ENCODE measurements at regions not wholly inside any gene's neighbourhood (a gene's known extent, or its start where the extent isn't known, plus 50 kb on each side); places are given as distances from the start of the nearest gene placed in this dataset.

- DNase-seq: no peak
These were observed 351.2 kb downstream of the C16orf95 start for GRCh38 chr16:86965840-86966550.

DNA sequence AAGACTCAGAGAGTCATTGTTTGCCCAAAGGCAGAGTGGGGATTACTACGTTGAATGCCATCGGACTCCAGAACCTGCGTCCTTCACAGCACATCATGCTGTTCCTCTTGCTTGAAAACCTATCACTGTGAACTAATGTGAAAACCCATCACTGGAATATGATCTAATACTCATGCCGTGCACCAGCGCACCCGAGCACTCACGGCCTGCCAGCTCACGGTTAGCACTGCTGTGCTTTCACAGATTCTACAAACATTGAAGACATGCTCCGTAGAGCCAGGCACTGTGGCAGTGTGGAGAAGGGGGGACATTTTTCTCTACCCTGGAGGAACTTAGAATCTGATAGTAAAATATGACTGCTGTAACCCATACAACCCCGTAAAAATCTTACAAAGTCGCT lies 350.4 kb downstream of the C16orf95 start:
- DNase-seq: no peak

DNA sequence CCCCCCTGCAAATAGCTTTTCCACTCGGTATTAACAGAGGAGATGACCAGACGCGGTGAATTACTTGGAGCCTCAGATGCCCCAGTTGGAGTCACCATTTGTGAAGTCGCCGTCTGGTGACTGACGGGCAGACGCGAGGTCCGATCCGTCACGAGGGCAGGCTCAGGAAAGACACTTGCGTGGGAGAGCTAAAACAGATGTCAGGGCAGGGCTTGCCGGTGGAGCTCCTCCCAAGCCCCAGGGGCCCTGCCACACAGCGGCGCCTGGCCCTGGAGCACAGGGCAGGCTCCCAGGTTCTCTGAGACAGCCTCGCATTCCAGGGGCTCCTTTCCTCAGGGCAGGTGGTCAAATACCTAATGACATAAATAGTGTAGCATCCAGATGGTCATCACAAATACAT lies 348.3 kb downstream of the C16orf95 start:
- DNase-seq: no peak

DNA sequence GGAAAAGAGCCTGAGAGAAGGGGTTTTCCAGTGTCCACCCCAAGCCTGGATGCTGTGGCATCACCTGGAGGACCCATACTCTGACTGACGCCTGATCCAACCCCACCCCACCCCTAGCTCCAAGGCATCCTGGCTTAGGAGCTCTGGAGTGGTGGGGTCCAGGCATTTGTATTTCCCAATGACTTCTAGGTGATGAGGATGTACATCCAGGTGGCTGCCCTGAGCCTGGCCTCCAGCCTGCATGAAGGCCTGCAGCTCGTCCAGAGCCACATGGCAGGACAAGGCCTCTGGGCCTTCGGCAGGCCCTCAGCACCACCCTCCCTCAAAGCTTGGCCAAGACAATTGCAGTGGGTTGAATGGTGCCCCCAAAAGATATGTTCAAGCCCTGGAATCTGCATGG lies 347.5 kb downstream of the C16orf95 start:
- DNase-seq: no peak

DNA sequence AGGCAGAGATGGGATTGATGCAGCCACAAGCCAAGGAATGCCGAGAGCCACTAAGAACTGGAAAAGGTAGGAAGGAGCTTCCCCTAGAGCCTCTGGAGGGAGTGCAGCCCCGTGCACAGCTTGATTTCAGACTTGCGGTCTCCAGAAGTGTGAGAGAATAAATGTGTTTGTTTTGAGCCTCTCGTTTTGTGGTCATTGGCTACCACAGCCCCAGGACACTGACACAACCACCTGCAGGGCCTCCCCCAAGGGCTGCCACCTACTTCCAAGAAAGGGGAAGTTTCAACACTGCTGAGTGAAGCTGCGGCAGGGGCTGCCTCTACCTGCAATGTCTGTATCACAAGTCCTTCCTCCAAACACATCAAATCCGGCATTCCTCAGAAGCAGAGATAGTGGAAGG lies 346.9 kb downstream of the C16orf95 start:
- DNase-seq: no peak

- no peak for DNase-seq
These were observed 346.5 kb downstream of the C16orf95 start for GRCh38 chr16:86970726-86971125.

DNA sequence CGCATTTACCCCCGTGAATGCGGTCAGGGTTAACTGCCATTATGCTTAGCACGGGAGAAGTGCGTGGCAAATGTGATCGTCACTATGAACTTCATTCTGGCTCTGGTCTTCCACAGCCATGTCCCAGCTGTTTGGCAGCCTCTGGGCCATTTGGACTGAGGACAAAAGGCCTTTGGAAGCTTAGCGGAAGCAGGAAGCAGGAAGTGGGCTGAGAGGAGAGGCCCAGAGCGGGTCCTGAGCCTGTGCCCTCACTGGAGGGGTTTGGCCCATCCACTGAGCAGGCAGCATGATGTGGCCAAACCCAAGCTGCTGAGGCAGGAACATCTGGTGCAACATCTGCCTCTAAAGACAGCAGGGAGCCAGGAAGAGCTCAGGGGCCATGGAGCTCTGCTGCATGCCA lies 345.9 kb downstream of the C16orf95 start:
- DNase-seq: no peak

- no peak for DNase-seq
These were observed 343.1 kb downstream of the C16orf95 start for GRCh38 chr16:86974120-86974519.

- no peak for DNase-seq
These were observed 341.7 kb downstream of the C16orf95 start for GRCh38 chr16:86975445-86975844.

- DNase-seq: no peak
These were observed 340.0 kb downstream of the C16orf95 start for GRCh38 chr16:86977076-86977676.

- no peak for DNase-seq
These were observed 338.7 kb downstream of the C16orf95 start for GRCh38 chr16:86978445-86979030.

- DNase-seq: no peak
These were observed 338.1 kb downstream of the C16orf95 start for GRCh38 chr16:86979061-86979460.

DNA sequence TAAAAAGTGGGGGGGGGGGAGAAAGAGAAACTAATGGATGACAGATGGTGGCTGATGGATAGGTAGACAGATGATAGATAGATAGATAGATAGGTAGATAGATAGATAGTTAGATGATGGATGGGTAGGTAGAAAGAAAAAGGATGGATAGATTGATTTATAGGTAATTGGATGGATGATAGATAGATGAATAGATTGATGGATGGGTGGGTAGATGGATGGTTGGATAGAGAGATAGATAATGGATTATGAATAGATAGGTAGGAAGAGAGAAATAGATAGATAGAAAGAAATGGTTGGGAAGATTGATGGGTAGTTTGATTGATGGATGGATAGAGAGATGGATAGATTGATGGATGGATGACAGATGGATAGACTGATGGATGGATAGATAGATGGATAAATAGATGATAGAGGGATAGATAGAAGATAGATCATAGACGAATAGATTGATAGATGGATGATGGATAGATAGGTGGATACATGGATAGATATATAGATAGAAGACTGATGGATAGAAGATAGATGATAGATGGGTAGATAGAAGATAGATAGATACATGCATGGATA lies 337.1 kb downstream of the C16orf95 start:
- DNase-seq: no peak

GRCh38 chr16:86980644-86981043 lies 336.5 kb downstream of the C16orf95 start:
- no peak for DNase-seq

DNA sequence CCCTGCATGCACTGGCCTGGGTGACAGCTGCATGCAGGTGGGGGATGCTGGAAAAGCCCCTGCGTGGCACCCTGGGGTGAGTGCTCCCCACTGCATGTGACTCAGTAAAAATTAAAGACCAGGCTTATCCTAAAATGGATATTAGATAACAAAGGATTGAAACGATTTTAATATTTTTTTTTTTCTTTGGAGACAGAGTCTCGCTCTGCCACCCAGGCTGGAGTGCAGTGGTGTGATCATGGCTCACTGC lies 334.9 kb downstream of the C16orf95 start:
- DNase-seq: no peak

GRCh38 chr16:86982912-86983311 lies 334.3 kb downstream of the C16orf95 start:
- DNase-seq: no peak

GRCh38 chr16:86983621-86984020 lies 333.6 kb downstream of the C16orf95 start:
- no peak for DNase-seq

DNA sequence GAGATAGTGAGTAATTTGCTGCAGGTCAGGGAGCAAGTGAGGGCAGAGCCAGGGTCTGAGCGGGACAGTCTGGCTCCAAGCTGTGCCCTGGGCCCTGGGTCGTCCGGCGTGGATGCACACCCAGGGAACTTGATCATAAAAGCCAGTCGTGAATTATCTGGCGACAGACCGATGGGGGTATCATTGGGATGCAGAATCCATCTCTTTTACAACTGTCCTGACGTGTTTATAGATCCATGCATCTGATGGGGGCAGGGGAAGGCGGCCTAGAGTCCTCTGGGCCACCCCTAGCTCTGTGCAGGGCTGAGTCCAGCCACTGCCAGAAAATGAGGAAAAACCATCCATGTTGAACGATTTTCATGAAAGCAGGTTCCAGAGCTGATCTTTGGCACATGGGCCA lies 332.8 kb downstream of the C16orf95 start:
- no peak for DNase-seq

GRCh38 chr16:86984991-86985647 lies 332.1 kb downstream of the C16orf95 start:
- no peak for DNase-seq

- DNase-seq: no peak
These were observed 331.6 kb downstream of the C16orf95 start for GRCh38 chr16:86985648-86986015.

DNA sequence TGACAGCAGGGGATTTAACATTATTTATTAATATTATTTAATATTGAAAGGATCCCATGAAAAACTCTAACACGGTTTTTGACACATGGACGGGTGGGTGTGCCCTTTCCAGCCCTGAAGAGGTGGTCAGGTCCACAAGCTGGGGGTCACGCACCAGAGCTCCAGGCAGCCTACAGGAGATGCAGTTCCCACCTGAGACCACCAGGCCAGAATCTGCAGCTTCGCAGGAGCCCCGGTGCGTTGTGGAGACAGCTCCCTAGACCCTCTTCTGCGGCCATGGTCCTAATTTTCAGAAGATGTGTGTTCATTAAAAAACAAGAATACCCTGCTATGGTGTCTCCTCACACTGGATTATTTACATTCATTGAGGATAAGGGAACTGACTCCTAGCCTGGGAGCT lies 331.1 kb downstream of the C16orf95 start:
- DNase-seq: no peak

GRCh38 chr16:86986809-86987487 lies 330.2 kb downstream of the C16orf95 start:
- DNase-seq: no peak

All from stimulated activated naive CD4-positive, alpha-beta T cell treated with Interleukin-2 at 50 U/mL for 16 hours (primary cell).